PFSK-1 (cell line): ENCODE measurements at regions not wholly inside any gene's neighbourhood (a gene's known extent, or its start where the extent isn't known, plus 50 kb on each side); places are given as distances from the start of the nearest gene placed in this dataset.

Experiments
- FOXP2 ChIP-seq: optimal IDR thresholded peaks from 2 replicates; pipeline ENCODE3; 2011; ENCODE audit warnings: borderline replicate concordance, control low read depth, inconsistent platforms; ENCODE audit not compliant: insufficient read depth; ENCODE audit errors: extremely low read length, extremely low read depth
- POLR2AphosphoS5 ChIP-seq: IDR thresholded peaks from 2 replicates; pipeline ENCODE4 v1.6.1; 2012; ENCODE audit warnings: low read depth, mild to moderate bottlenecking, control low read depth, low read length, moderate library complexity
- REST ChIP-seq, 2 experiments: IDR thresholded peaks; 2 replicates each; pipeline versions ENCODE4 v1.6.1 to v1.8.0; 2011 to 2012; ENCODE audit warnings: low read depth in 2 of 2, low read length in 2 of 2, control low read depth in 1 of 2, inconsistent platforms in 1 of 2, mild to moderate bottlenecking in 1 of 2, moderate library complexity in 1 of 2; ENCODE audit not compliant: insufficient read depth in 1 of 2
- SIN3A ChIP-seq: IDR thresholded peaks from 2 replicates; pipeline ENCODE4 v1.6.1; 2012; ENCODE audit warnings: mild to moderate bottlenecking, low read length, moderate library complexity, borderline replicate concordance; ENCODE audit not compliant: insufficient read depth
- TAF1 ChIP-seq: IDR thresholded peaks from 2 replicates; pipeline ENCODE4 v1.6.1; 2012; ENCODE audit warnings: low read length, control low read depth, borderline replicate concordance; ENCODE audit not compliant: insufficient read depth

- no peak for TF ChIP-seq POLR2AphosphoS5
Measured at GRCh38 chr18:29326214-29326613, 1149.3 kb upstream of the CDH2 start.

GRCh38 chr18:29321561-29321960, 1144.6 kb upstream of the CDH2 start:
- TF ChIP-seq POLR2AphosphoS5 (no peak), TAF1 (no peak), FOXP2 (no peak), REST (IDR thresholded peaks at IDR 0.05; ENCODE audit: insufficient read depth in 1 of 2, low read depth in 2 of 2, low read length in 2 of 2) (no peak)

- TF ChIP-seq POLR2AphosphoS5 (no peak), REST (IDR thresholded peaks at IDR 0.05; ENCODE audit: insufficient read depth in 1 of 2, low read depth in 2 of 2, low read length in 2 of 2) (no peak), TAF1 (no peak), FOXP2 (no peak), SIN3A (no peak)
Measured at GRCh38 chr18:29313312-29313711, 1136.4 kb upstream of the CDH2 start.

- TF ChIP-seq FOXP2 (no peak), REST (IDR thresholded peaks at IDR 0.05; ENCODE audit: insufficient read depth in 1 of 2, low read depth in 2 of 2, low read length in 2 of 2) (no peak), SIN3A (no peak), TAF1 (no peak), POLR2AphosphoS5 (no peak)
Measured at GRCh38 chr18:29311580-29311979, 1134.7 kb upstream of the CDH2 start.

- no peak for TF ChIP-seq REST (IDR thresholded peaks at IDR 0.05; ENCODE audit: insufficient read depth in 1 of 2, low read depth in 2 of 2, low read length in 2 of 2)
- TF ChIP-seq SIN3A = no peak
- no peak for TF ChIP-seq TAF1
- TF ChIP-seq POLR2AphosphoS5 = no peak
- no peak for TF ChIP-seq FOXP2
Measured at GRCh38 chr18:29309366-29309765, 1132.4 kb upstream of the CDH2 start.
